CD4-positive, alpha-beta memory T cell (primary cell): ENCODE measurements at regions not wholly inside any gene's neighbourhood (a gene's known extent, or its start where the extent isn't known, plus 50 kb on each side); places are given as distances from the start of the nearest gene placed in this dataset.

Experiments
- CTCF ChIA-PET: fragments of 350-600 bp; sonication (Branson Sonifier 250); formaldehyde crosslinking; loops from one replicate; lab custom pipeline; 2021; ENCODE audit warnings: inconsistent platforms; ENCODE audit not compliant: partially characterized antibody; lab: Charles Lee
- POLR2A ChIA-PET: fragments of 350-600 bp; sonication (Branson Sonifier 250); formaldehyde crosslinking; loops from one replicate; lab custom pipeline; 2021; ENCODE audit not compliant: partially characterized antibody; lab: Charles Lee
- DNase-seq, 5 donors: peaks; one replicate each; pipeline versions ENCODE4 v3.0.0 to v3.0.0-alpha.2; 2020 to 2022; ENCODE audit warnings: mixed read lengths in 1 of 5
- H3K27ac ChIP-seq: one replicate; pipeline ENCODE4 v1.7.0; 2013; ENCODE audit warnings: low read depth, low read length
- H3K27me3 ChIP-seq: 2 replicates; pipeline ENCODE4 v1.7.0; 2013; ENCODE audit warnings: mild to moderate bottlenecking, low read length, moderate library complexity; ENCODE audit not compliant: insufficient read depth
- H3K36me3 ChIP-seq: 2 replicates; pipeline ENCODE4 v1.7.0; 2013; ENCODE audit warnings: mild to moderate bottlenecking, low read length, moderate library complexity; ENCODE audit not compliant: insufficient read depth
- H3K4me1 ChIP-seq: 2 replicates; pipeline ENCODE4 v1.7.0; 2013; ENCODE audit warnings: mild to moderate bottlenecking, low read length, moderate library complexity; ENCODE audit not compliant: insufficient read depth
- H3K4me3 ChIP-seq, 2 donors: one replicate each; pipeline ENCODE4 v1.7.0; 2013; ENCODE audit warnings: low read length in 2 of 2, mild to moderate bottlenecking in 1 of 2
- H3K9me3 ChIP-seq, 2 donors: one replicate each; pipeline ENCODE4 v1.7.0; 2013; ENCODE audit warnings: low read length in 2 of 2, control low read depth in 1 of 2; ENCODE audit not compliant: control insufficient read depth in 1 of 2
- H3K27ac Mint-ChIP-seq, 7 donors: one replicate each; pipeline ENCODE4 v1.8.0; 2020 to 2021; ENCODE audit warnings: mixed read lengths in 7 of 7, mild to moderate bottlenecking in 6 of 7, inconsistent platforms in 3 of 7, moderate library complexity in 3 of 7
- H3K27me3 Mint-ChIP-seq, 2 donors: one replicate each; pipeline ENCODE4 v1.8.0; 2020 to 2021; ENCODE audit warnings: mixed read lengths in 2 of 2
- H3K36me3 Mint-ChIP-seq, 2 donors: one replicate each; pipeline ENCODE4 v1.8.0; 2020 to 2021; ENCODE audit warnings: mixed read lengths in 2 of 2, inconsistent platforms in 1 of 2, mild to moderate bottlenecking in 1 of 2
- H3K4me1 Mint-ChIP-seq, 4 donors: one replicate each; pipeline ENCODE4 v1.8.0; 2020 to 2021; ENCODE audit warnings: mixed read lengths in 4 of 4, mild to moderate bottlenecking in 1 of 4
- H3K4me3 Mint-ChIP-seq, 8 donors: one replicate each; pipeline ENCODE4 v1.8.0; 2020 to 2021; ENCODE audit warnings: mixed read lengths in 8 of 8, mild to moderate bottlenecking in 7 of 8, moderate library complexity in 6 of 8, inconsistent platforms in 3 of 8
- H3K9me3 Mint-ChIP-seq, 8 donors: one replicate each; pipeline ENCODE4 v1.8.0; 2020 to 2021; ENCODE audit warnings: mixed read lengths in 8 of 8, mild to moderate bottlenecking in 5 of 8, inconsistent platforms in 3 of 8, moderate library complexity in 1 of 8
- intact Hi-C: fragments of 100-400 bp; cut with micrococcal nuclease; formaldehyde crosslinking; loops from one replicate; pipeline ENCODE4 v1.15.1; 2023

GRCh38 chr12:40632933-40633332 lies 59.3 kb upstream of the CNTN1 start:
- Histone ChIP-seq H3K27me3 (no peaks in the 10 kb centered on the region), H3K4me1 (no peaks in the 10 kb centered on the region), H3K27ac (no peak overlapping the region), H3K4me3 (no peak overlapping the region), H3K9me3 (no peaks in the 10 kb centered on the region), H3K36me3 (no peaks in the 10 kb centered on the region)
- Mint-ChIP-seq H3K27me3 (no peaks in the 10 kb centered on the region), H3K27ac (no peak overlapping the region), H3K9me3 (peaks cover 0 to 4% (median 0%) of the 10 kb centered on the region in 8 donors), H3K4me1 (no peaks in the 10 kb centered on the region), H3K36me3 (no peaks in the 10 kb centered on the region), H3K4me3 (no peak overlapping the region)
- ChIA-PET POLR2A (no interaction called here), CTCF (no interaction called here)
- DNase-seq, result no peak
- intact Hi-C loops, result no loop called here

GRCh38 chr12:40634517-40635131 lies 57.6 kb upstream of the CNTN1 start:
- POLR2A ChIA-PET, result no interaction called here
- H3K4me3 Mint-ChIP-seq, result no peak overlapping the region
- no peak overlapping the region for H3K27ac ChIP-seq
- DNase-seq, result no peak
- peaks cover 0 to 8% (median 2%) of the 10 kb centered on the region in 8 donors for H3K9me3 Mint-ChIP-seq
- CTCF ChIA-PET, result no interaction called here
- H3K4me3 ChIP-seq, result no peak overlapping the region
- no peaks in the 10 kb centered on the region for H3K36me3 Mint-ChIP-seq
- intact Hi-C loops, result no loop called here
- H3K36me3 ChIP-seq, result no peaks in the 10 kb centered on the region
- H3K9me3 ChIP-seq, result no peaks in the 10 kb centered on the region
- H3K4me1 ChIP-seq, result no peaks in the 10 kb centered on the region
- H3K27me3 Mint-ChIP-seq, result no peaks in the 10 kb centered on the region
- no peaks in the 10 kb centered on the region for H3K27me3 ChIP-seq
- no peak overlapping the region for H3K27ac Mint-ChIP-seq
- no peaks in the 10 kb centered on the region for H3K4me1 Mint-ChIP-seq

GRCh38 chr12:40635141-40635731 lies 57.0 kb upstream of the CNTN1 start:
- ChIA-PET POLR2A (no interaction called here), CTCF (no interaction called here)
- no peaks in the 10 kb centered on the region for H3K27me3 Mint-ChIP-seq

More at GRCh38 chr12:40635141-40635731, 57.0 kb upstream of the CNTN1 start:
- Mint-ChIP-seq H3K36me3 (no peaks in the 10 kb centered on the region), H3K9me3 (peaks cover 0 to 11% (median 3%) of the 10 kb centered on the region in 8 donors), H3K4me1 (no peaks in the 10 kb centered on the region), H3K27ac (no peak overlapping the region), H3K4me3 (no peak overlapping the region)
- intact Hi-C loops, result no loop called here
- no peak overlapping the region for H3K27ac ChIP-seq
- H3K27me3 ChIP-seq, result no peaks in the 10 kb centered on the region
- H3K4me1 ChIP-seq, result no peaks in the 10 kb centered on the region
- H3K9me3 ChIP-seq, result no peaks in the 10 kb centered on the region
- DNase-seq, result no peak
- H3K4me3 ChIP-seq, result no peak overlapping the region
- H3K36me3 ChIP-seq, result no peaks in the 10 kb centered on the region
